ENCODE measurements at regions not wholly inside any gene's neighbourhood (a gene's known extent, or its start where the extent isn't known, plus 50 kb on each side); places are given as distances from the start of the nearest gene placed in this dataset.

GRCh38 chr5:85266692-85267091, 882.0 kb upstream of the EDIL3 start:
- Histone ChIP-seq H3K9me3 (replicated peaks; ENCODE audit: control insufficient read depth, insufficient read depth, low read depth, low read length) (no peaks in the 10 kb centered on the region), H3K4me3 (no peak overlapping the region), H3K4me1 (replicated peaks in 1 of 2; ENCODE audit: control insufficient read depth in 2 of 2, insufficient read depth in 2 of 2, low read length in 2 of 2) (no peaks in the 10 kb centered on the region), H3K36me3 (ENCODE audit: control insufficient read depth, insufficient read depth, low read length) (no peaks in the 10 kb centered on the region), H3K4me2 (ENCODE audit: insufficient read depth, low read length) (no peak overlapping the region), H3K27me3 (ENCODE audit: control insufficient read depth in 2 of 2, insufficient read depth in 2 of 2, low read length in 2 of 2) (no peaks in the 10 kb centered on the region), H3K27ac (ENCODE audit: extremely low read depth, low read depth, low read length) (no peak overlapping the region), H3K9me1 (ENCODE audit: control insufficient read depth, insufficient read depth, low read length) (no peaks in the 10 kb centered on the region), H4K20me1 (replicated peaks; ENCODE audit: control insufficient read depth, insufficient read depth, low read length) (no peaks in the 10 kb centered on the region), H3K9ac (ENCODE audit: insufficient read depth in 1 of 2, low read depth in 2 of 2, low read length in 2 of 2) (no peak overlapping the region), H3K79me2 (ENCODE audit: control insufficient read depth, insufficient read depth, low read length) (no peaks in the 10 kb centered on the region), H2AFZ (ENCODE audit: low read depth, low read length) (no peak overlapping the region)
- in situ Hi-C loops (cut with MboI), result no loop called here
- FAIRE-seq, result no peak
- 0% methylated on average over 1 of the region's 1 CpG for WGBS (ENCODE audit: insufficient coverage, low coverage, missing lambda C conversion rate)
- no peak for DNase-seq (ENCODE audit: extremely low read depth in 1 of 4, low spot score in 3 of 4)
- BruUV-seq (replicated peaks), result no TSS peak
- ChIA-PET POLR2A (no interaction called here), CTCF (ENCODE audit: low intra/inter-chr PET ratio) (no interaction called here)
- no peak for ATAC-seq
- TF ChIP-seq MAFK (IDR thresholded peaks at IDR 0.05; ENCODE audit: low read length), result peak; percentile 43; the same call in 1 of the 2 replicates
- peak; percentile 35; the same call in 1 of the 2 replicates for TF ChIP-seq NFE2L1 (tag; IDR thresholded peaks at IDR 0.05; ENCODE audit: borderline replicate concordance, low read depth)
- peak; percentile 40; the same call in 1 of the 2 replicates for TF ChIP-seq MAFF (IDR thresholded peaks at IDR 0.05; ENCODE audit: low read length)
- peak; percentile 14; the same call in 1 of the 2 replicates for TF ChIP-seq ZNF316 (IDR thresholded peaks at IDR 0.05)
- peak; percentile 32; the same call in 1 of the 2 replicates for TF ChIP-seq NFE2 (IDR thresholded peaks at IDR 0.05; ENCODE audit: low read depth)
- no peak for TF ChIP-seq ZNF175 (CRISPR knock-in tag; IDR thresholded peaks at IDR 0.05; ENCODE audit: low read depth)
- peak; percentile 71; the same call in 1 of the 2 replicates for TF ChIP-seq MAFG (tag; conservative IDR thresholded peaks at IDR 0.05)
- TF ChIP-seq RREB1 (CRISPR knock-in tag; IDR thresholded peaks at IDR 0.05), result no peak
- intact Hi-C loops (cut with micrococcal nuclease), result no loop called here
